GM18951 (cell line): ENCODE measurements at regions not wholly inside any gene's neighbourhood (a gene's known extent, or its start where the extent isn't known, plus 50 kb on each side); places are given as distances from the start of the nearest gene placed in this dataset.

Source experiments
- POLR2A ChIP-seq: IDR thresholded peaks from 4 replicates; pipeline ENCODE4 v1.6.1; 2011; ENCODE audit warnings: mild to moderate bottlenecking; ENCODE audit not compliant: insufficient read length, insufficient read depth; ENCODE audit errors: extremely low read depth
- in situ Hi-C: fragments of 300-500 bp; cut with MboI; formaldehyde crosslinking; loops from one replicate; pipeline ENCODE4 v1.12.0; 2022; ENCODE audit warnings: low sequenced_read_pairs, mixed read lengths, inconsistent platforms; ENCODE audit not compliant: unreplicated experiment

GRCh38 chr18:6465281-6465680 lies 50.6 kb upstream of the L3MBTL4 start:
- in situ Hi-C loops, result no loop called here
- TF ChIP-seq POLR2A, result no peak

- in situ Hi-C loops, result no loop called here
- TF ChIP-seq POLR2A, result no peak
These were observed 61.5 kb upstream of the L3MBTL4 start for GRCh38 chr18:6476190-6476589.

- in situ Hi-C loops, result no loop called here
- no peak for TF ChIP-seq POLR2A
These were observed 62.2 kb upstream of the L3MBTL4 start for GRCh38 chr18:6476880-6477279.

GRCh38 chr18:6478121-6478520 lies 63.4 kb upstream of the L3MBTL4 start:
- in situ Hi-C loops, result no loop called here
- no peak for TF ChIP-seq POLR2A

GRCh38 chr18:6479699-6480098 lies 65.0 kb upstream of the L3MBTL4 start:
- TF ChIP-seq POLR2A, result no peak
- in situ Hi-C loops, result no loop called here

GRCh38 chr18:6482198-6482977 lies 67.7 kb upstream of the L3MBTL4 start:
- TF ChIP-seq POLR2A, result no peak
- in situ Hi-C loops, result no loop called here

GRCh38 chr18:6484659-6485058 lies 69.9 kb upstream of the L3MBTL4 start:
- no peak for TF ChIP-seq POLR2A
- in situ Hi-C loops, result no loop called here

GRCh38 chr18:6486313-6486712 lies 71.6 kb upstream of the L3MBTL4 start:
- TF ChIP-seq POLR2A, result no peak
- in situ Hi-C loops, result no loop called here

GRCh38 chr18:6486764-6487426 lies 72.2 kb upstream of the L3MBTL4 start:
- in situ Hi-C loops, result no loop called here
- no peak for TF ChIP-seq POLR2A

GRCh38 chr18:6487968-6488367 lies 73.3 kb upstream of the L3MBTL4 start:
- no peak for TF ChIP-seq POLR2A
- in situ Hi-C loops, result no loop called here

- TF ChIP-seq POLR2A, result no peak
- in situ Hi-C loops, result no loop called here
These were observed 74.2 kb upstream of the L3MBTL4 start for GRCh38 chr18:6488956-6489355.

GRCh38 chr18:6489977-6490376 lies 75.3 kb upstream of the L3MBTL4 start:
- TF ChIP-seq POLR2A, result no peak
- in situ Hi-C loops, result no loop called here

- in situ Hi-C loops, result no loop called here
- no peak for TF ChIP-seq POLR2A
These were observed 78.5 kb upstream of the L3MBTL4 start for GRCh38 chr18:6493194-6493593.

- TF ChIP-seq POLR2A, result no peak
- in situ Hi-C loops, result no loop called here
These were observed 80.8 kb upstream of the L3MBTL4 start for GRCh38 chr18:6495536-6495935.
